ENCODE measurements at regions not wholly inside any gene's neighbourhood (a gene's known extent, or its start where the extent isn't known, plus 50 kb on each side); places are given as distances from the start of the nearest gene placed in this dataset.

DNA sequence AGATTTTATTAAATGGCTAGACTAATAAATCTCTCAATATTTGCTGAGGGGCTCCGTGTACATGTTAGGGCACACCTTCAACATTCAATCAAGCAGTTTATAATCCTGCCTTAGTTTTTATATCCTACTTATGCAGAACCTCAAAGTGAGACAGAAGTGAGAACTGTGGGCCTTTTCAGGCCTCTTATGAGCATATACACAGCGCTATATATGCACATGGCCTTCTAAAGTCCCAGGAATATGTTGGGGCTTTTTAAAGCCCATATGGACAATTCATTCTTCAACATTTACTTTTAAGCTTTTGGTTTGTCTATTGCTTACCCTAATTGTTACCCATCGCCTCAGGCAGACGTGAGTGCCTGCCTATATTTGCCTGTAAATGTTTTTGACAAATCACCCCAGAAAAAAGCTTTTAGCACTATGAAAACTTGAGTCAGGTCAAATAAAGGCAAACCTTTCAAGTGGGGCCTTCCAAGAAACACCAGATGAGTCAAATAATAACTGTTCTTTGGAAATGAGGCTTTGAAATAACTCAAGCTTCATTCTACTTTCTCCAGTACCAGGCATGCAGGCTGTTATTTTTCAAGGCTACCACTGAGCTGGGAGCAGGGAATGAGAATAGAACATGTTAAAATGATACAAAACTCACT lies 58.2 kb downstream of the ESM1 start:
- no peaks in the 10 kb centered on the region for H3K27me3 Mint-ChIP-seq (ENCODE audit: insufficient read depth, unreplicated experiment)
- intact Hi-C loops (cut with micrococcal nuclease; ENCODE audit: unreplicated experiment) = no loop called here
- H3K4me1 ChIP-seq = no peaks in the 10 kb centered on the region
- ChIA-PET POLR2A (no interaction called here), CTCF (no interaction called here)
- H3K9me3 ChIP-seq = 0 out of 2 replicates have a peak, but pooled peaks cover 4% of the 10 kb centered on the region
- no peak for TF ChIP-seq CTCF (IDR thresholded peaks at IDR 0.05; ENCODE audit: insufficient read depth in 1 of 2, low read depth in 1 of 2, low read length in 1 of 2, severe bottlenecking in 1 of 2, unreplicated experiment in 1 of 2)
- H3K36me3 Mint-ChIP-seq (ENCODE audit: insufficient read depth, unreplicated experiment) = no peaks in the 10 kb centered on the region
- no peaks in the 10 kb centered on the region for H3K4me1 Mint-ChIP-seq (ENCODE audit: low read depth, unreplicated experiment)
- H3K36me3 ChIP-seq (ENCODE audit: control insufficient read depth, insufficient read depth, low read length) = no peaks in the 10 kb centered on the region
- no peak overlapping the region for H3K4me3 Mint-ChIP-seq (ENCODE audit: unreplicated experiment)
- no peak overlapping the region for H3K27ac Mint-ChIP-seq (ENCODE audit: unreplicated experiment)
- no peaks in the 10 kb centered on the region for H3K27me3 ChIP-seq (replicated peaks; ENCODE audit: control insufficient read depth, insufficient read depth, low read length)
- BruUV-seq (replicated peaks) = no TSS peak
- DNase-seq = no peak
- H3K9me3 Mint-ChIP-seq (ENCODE audit: unreplicated experiment) = peaks cover 13% of the 10 kb centered on the region
- H3K4me3 ChIP-seq (ENCODE audit: low read depth, low read length) = no peak overlapping the region

GRCh38 chr5:54924487-54924886 lies 60.9 kb downstream of the ESM1 start:
- BruUV-seq (replicated peaks) = no TSS peak
- intact Hi-C loops (cut with micrococcal nuclease; ENCODE audit: unreplicated experiment) = no loop called here
- Histone ChIP-seq H3K36me3 (ENCODE audit: control insufficient read depth, insufficient read depth, low read length) (no peaks in the 10 kb centered on the region), H3K4me3 (ENCODE audit: low read depth, low read length) (no peak overlapping the region), H3K4me1 (no peaks in the 10 kb centered on the region), H3K27me3 (replicated peaks; ENCODE audit: control insufficient read depth, insufficient read depth, low read length) (no peaks in the 10 kb centered on the region), H3K9me3 (0 out of 2 replicates have a peak, but pooled peaks cover 4% of the 10 kb centered on the region)
- no peak for DNase-seq
- no peak for TF ChIP-seq CTCF (IDR thresholded peaks at IDR 0.05; ENCODE audit: insufficient read depth in 1 of 2, low read depth in 1 of 2, low read length in 1 of 2, severe bottlenecking in 1 of 2, unreplicated experiment in 1 of 2)
- no peak overlapping the region for H3K27ac Mint-ChIP-seq (ENCODE audit: unreplicated experiment)
- H3K4me1 Mint-ChIP-seq (ENCODE audit: low read depth, unreplicated experiment) = no peaks in the 10 kb centered on the region
- no peak overlapping the region for H3K4me3 Mint-ChIP-seq (ENCODE audit: unreplicated experiment)
- H3K36me3 Mint-ChIP-seq (ENCODE audit: insufficient read depth, unreplicated experiment) = no peaks in the 10 kb centered on the region
- H3K27me3 Mint-ChIP-seq (ENCODE audit: insufficient read depth, unreplicated experiment) = peaks cover 10% of the 10 kb centered on the region
- POLR2A ChIA-PET = no interaction called here
- H3K9me3 Mint-ChIP-seq (ENCODE audit: unreplicated experiment) = peaks cover 13% of the 10 kb centered on the region
- CTCF ChIA-PET = no interaction called here

DNA sequence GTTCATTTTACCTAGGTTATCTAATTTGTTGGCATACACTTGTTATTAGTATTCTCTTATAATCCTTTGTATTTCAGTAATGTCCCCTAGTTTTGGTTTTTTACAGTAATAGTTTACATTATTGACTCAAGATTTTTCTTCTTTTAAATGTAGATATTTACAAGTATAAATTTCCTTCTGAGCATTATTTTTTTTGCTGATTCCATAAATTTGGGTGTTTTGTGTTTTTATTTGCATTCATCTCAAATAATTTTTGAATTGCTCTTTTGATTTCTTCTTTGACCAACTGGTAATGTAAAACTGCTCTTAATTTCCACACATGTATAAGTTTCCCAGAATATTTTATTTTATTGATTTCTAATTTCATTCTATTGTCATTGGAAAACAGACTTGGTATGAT lies 68.1 kb downstream of the ESM1 start:
- H3K27ac Mint-ChIP-seq (ENCODE audit: unreplicated experiment) = no peak overlapping the region
- CTCF ChIA-PET = no interaction called here

More for the DNA sequence above, 68.1 kb downstream of the ESM1 start:
- TF ChIP-seq CTCF (IDR thresholded peaks at IDR 0.05; ENCODE audit: insufficient read depth in 1 of 2, low read depth in 1 of 2, low read length in 1 of 2, severe bottlenecking in 1 of 2, unreplicated experiment in 1 of 2) = no peak
- Histone ChIP-seq H3K4me3 (ENCODE audit: low read depth, low read length) (no peak overlapping the region), H3K27me3 (replicated peaks; ENCODE audit: control insufficient read depth, insufficient read depth, low read length) (no peaks in the 10 kb centered on the region), H3K9me3 (no peaks in the 10 kb centered on the region; the same call in 1 of the 2 replicates), H3K4me1 (no peaks in the 10 kb centered on the region), H3K36me3 (ENCODE audit: control insufficient read depth, insufficient read depth, low read length) (no peaks in the 10 kb centered on the region)
- Mint-ChIP-seq H3K4me1 (ENCODE audit: low read depth, unreplicated experiment) (no peaks in the 10 kb centered on the region), H3K9me3 (ENCODE audit: unreplicated experiment) (no peaks in the 10 kb centered on the region), H3K36me3 (ENCODE audit: insufficient read depth, unreplicated experiment) (no peaks in the 10 kb centered on the region), H3K4me3 (ENCODE audit: unreplicated experiment) (no peak overlapping the region), H3K27me3 (ENCODE audit: insufficient read depth, unreplicated experiment) (peaks cover 20% of the 10 kb centered on the region)
- no peak for DNase-seq
- POLR2A ChIA-PET = no interaction called here
- no TSS peak for BruUV-seq (replicated peaks)
- intact Hi-C loops (cut with micrococcal nuclease; ENCODE audit: unreplicated experiment) = no loop called here
